Embryonic facial prominence (tissue), 1 donor: ENCODE measurements at regions not wholly inside any gene's neighbourhood (a gene's known extent, or its start where the extent isn't known, plus 50 kb on each side); places are given as distances from the start of the nearest gene placed in this dataset.
A peak's percentile ranks its signal among the peaks of the same experiment; 100 is the strongest.

Source experiments
- DNase-seq: peaks from one replicate; pipeline ENCODE4 v3.0.0-alpha.2; 2016; ENCODE audit errors: extremely low spot score

DNA sequence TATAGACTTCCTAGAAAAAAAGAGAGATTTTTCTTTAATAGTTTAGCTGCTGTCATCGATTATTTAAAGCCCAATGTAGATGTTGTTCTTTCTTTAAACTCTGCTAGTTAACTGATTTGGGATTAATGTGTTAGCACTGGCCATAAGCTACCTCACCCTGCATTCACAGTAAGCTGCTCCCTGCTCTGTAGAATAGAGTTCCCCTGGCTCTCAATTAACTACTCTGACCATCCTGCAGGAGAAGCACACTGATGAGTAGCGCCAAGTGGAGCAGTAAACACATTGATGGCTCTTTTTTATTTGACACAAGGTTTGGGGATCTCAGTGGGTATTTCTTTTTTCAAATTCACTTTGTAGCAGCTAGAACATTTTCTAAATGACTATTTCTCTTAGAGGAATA, 807.9 kb upstream of the ZNF608 start:
- DNase-seq = no peak

GRCh38 chr5:125555591-125555990, 809.2 kb upstream of the ZNF608 start:
- no peak for DNase-seq

DNA sequence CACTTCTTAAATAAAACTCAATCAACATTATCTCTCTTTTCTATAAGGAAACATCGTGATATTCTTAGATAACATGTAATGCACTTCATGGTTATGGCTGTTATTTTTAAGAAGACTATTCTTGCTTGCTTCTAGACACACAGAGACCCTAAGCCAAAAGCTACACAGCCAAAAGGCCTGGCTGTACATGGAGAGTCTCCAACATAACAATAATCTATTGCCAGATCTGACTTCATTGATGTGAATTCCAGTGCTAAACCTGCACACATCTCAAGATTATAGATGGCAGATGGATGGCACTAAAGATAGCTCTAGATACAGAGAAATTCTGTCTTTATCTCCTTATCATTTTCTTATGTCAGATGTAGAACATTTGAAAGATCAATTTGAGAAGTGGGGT, 811.6 kb upstream of the ZNF608 start:
- DNase-seq = no peak

GRCh38 chr5:125558466-125558865, 812.0 kb upstream of the ZNF608 start:
- DNase-seq = no peak

GRCh38 chr5:125559296-125559695, 812.9 kb upstream of the ZNF608 start:
- DNase-seq = no peak

- DNase-seq = no peak
Measured at GRCh38 chr5:125560476-125561225, 814.2 kb upstream of the ZNF608 start.

GRCh38 chr5:125564317-125564975, 818.0 kb upstream of the ZNF608 start:
- no peak for DNase-seq

- DNase-seq = no peak
Measured at GRCh38 chr5:125574491-125575044, 828.1 kb upstream of the ZNF608 start.

GRCh38 chr5:125575171-125575890, 828.9 kb upstream of the ZNF608 start:
- no peak for DNase-seq

DNA sequence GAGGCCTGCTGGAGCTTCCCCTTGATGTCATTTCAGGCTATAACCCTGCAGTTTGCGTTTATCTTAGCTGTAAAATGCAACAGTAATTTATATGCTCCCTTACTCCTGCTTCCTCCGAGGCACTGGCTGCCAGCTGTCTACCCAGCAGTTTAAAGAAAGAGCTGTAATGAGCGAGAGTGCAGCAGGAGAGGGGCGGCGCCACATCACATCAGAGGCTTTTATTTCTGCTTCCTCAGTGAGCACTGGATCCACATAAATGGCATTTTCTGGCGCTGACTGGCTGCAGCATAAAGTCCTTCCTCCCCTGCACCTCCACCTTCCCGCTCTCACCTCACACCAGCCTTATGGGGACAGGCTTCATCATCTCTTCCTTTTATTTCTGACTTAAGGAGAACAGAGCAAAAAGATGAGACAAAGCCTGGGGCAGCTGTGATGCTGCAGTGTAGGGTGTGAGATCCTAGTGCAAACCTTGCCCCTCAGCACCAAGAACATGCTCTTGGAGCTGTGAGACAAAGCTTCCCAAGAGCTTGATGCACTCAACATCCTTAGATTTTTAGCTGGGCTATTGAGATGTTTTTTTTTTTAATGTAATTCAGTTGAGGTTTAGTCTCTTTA, 829.6 kb upstream of the ZNF608 start:
- no peak for DNase-seq

GRCh38 chr5:125576822-125577221, 830.4 kb upstream of the ZNF608 start:
- no peak for DNase-seq

GRCh38 chr5:125578551-125578950, 832.1 kb upstream of the ZNF608 start:
- no peak for DNase-seq

GRCh38 chr5:125579182-125579581, 832.7 kb upstream of the ZNF608 start:
- DNase-seq = no peak

DNA sequence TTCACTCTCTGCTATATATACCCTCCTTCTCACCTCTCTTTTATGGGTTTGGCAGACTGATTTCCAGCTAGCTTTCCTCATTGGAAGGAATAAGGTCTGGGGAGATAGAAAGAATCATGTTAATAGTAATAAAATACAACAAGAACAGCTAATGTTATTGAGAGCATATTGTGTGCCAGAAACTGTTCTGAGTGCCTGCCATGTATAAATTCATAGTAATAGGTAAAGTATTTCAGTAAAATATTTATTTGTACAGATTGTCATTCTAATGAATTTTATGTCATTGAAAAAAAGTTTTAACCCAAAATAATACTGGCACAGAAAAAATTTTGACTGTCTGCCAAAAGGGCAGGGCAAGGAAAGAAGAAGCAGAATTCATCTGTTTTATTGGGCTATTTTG, 834.9 kb upstream of the ZNF608 start:
- no peak for DNase-seq

GRCh38 chr5:125582352-125582751, 835.9 kb upstream of the ZNF608 start:
- DNase-seq = no peak

- peak; percentile 31 for DNase-seq
Measured at GRCh38 chr5:125583321-125584139, 837.1 kb upstream of the ZNF608 start.

DNA sequence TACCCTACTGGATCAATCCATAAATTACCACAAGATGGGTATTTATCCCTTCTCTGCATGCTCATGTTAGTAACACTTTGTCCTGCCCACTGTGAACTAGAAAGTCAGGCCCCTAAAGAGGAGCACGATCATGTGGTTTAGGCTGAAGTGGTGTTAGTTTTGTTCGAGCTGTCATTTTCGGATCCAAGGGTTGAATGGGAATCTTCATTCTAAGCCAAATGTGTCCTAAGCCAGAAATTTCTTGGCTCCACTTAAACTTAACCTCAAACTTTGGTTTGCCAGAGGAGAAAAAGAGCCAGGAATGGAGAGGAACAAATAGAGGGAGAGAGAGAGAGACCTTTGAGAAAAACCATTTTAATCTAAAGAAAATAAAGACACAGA, 837.7 kb upstream of the ZNF608 start:
- DNase-seq = no peak

DNA sequence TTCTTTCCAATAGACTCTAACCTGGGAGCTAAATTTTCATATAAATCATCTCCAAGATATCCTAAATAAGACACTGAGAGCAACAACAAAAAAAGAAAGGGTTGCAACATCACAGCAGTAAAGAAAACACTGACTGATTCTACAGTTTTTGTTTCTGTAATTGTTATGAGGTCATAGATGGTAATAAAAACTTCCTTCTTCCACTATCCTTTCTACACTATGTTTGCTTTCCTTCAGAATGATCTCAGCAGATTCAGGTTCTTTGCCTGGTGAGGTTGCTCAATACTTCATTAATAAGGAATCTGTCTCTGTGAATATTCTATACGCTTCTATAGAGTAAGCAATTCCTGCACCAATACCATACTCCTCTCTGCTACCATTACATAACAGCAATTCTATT, 835.6 kb upstream of the GRAMD2B start:
- DNase-seq = no peak

GRCh38 chr5:125592856-125593255, 830.4 kb upstream of the GRAMD2B start:
- DNase-seq = no peak

DNA sequence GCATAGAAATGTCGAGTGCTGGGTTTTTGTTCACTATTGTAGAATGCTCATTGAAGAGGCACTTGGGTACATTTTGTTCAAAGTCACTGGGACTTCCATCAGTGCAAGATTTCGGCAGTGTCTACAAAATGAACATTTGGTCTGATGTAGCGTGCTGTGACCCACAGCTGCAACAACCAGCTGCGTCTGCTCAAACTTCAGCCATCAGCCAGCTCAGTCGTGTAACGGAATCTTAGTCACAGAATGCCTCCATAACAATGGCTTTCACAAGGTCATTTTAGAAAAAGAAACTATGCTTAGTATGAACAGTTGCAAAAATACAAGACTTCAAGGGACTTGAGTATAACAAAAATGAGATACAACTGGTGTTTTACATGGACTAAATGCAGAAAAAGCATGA, 828.1 kb upstream of the GRAMD2B start:
- no peak for DNase-seq

DNA sequence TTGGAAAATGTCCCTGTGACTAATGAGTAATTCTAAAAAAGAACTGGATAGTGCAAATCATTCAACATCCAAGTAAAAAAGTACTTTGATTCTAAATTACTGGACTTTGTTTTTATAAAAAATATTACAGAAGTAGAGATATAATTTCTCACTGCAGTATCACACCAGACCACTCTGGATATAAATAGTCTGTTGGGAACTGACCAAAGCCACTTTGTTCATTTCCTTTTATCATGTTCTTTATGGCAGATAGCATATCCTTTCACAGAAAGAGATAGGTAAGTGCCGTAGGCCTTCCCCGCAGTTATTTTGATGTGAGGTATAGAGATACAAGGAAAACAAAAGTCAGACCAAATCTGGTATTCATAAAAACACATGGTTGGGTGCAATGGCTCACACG, 827.4 kb upstream of the GRAMD2B start:
- no peak for DNase-seq
